Right lobe of liver (tissue), 4 donors: ENCODE measurements at regions not wholly inside any gene's neighbourhood (a gene's known extent, or its start where the extent isn't known, plus 50 kb on each side); places are given as distances from the start of the nearest gene placed in this dataset.

Source experiments
- CTCF ChIP-seq, 4 donors: fragments of 200-600 bp in 3 of 4; fragments of 450-650 bp in 1 of 4; IDR thresholded peaks; one replicate each; pipeline versions ENCODE4 v1.5.1 to v1.8.0; 2016 to 2022; ENCODE audit warnings: antibody characterized with exemption in 4 of 4, mild to moderate bottlenecking in 2 of 4
- POLR2A ChIP-seq: fragments of 450-650 bp; IDR thresholded peaks from one replicate; pipeline ENCODE4 v1.6.1; 2017; ENCODE audit warnings: antibody characterized with exemption, mild to moderate bottlenecking
- donor health status: DM: no; HTN: no; CAD: no.
- donor health status: DM: no; HTN: no; CAD: no.
- donor health status: DM: no; HTN: yes; CAD: no.

GRCh38 chrX:5306654-5307121 is 922.0 kb downstream of the NLGN4X start:
- no peak for TF ChIP-seq CTCF (IDR thresholded peaks at IDR 0.05)
- TF ChIP-seq POLR2A, result no peak
